NCI-H1694 treated with DMSO at 0.1 percent for 48 hours (cell line): ENCODE measurements at regions not wholly inside any gene's neighbourhood (a gene's known extent, or its start where the extent isn't known, plus 50 kb on each side); places are given as distances from the start of the nearest gene placed in this dataset.
"Not testable (repeated sequence)": the region's sequence is repeated elsewhere in the genome, so short reads cannot be mapped to it uniquely, and the experiment has no call there.

Source experiments
- DNase-seq: peaks from one replicate; lab custom pipeline; 2025; lab: John Stamatoyannopoulos, UW

DNA sequence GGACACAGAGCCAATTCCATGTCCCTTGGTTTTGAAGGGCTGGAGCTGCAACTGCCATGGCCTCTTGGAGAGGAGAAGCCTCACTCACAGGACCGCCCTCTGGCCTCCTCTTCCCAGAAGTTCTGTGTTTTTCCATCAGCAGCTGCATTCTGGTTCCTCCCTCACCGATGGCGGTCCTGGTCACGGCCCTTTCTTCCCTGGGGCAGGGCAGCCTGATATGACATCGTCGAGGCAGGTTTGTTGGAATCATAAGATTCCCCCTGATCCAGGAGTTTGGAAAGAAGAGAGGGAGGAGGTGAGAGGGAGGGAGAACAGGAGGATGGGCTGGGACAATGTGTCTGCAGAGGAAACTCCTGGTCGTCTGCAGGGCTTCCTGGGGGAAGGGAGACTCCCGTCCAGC lies 82.7 kb upstream of the PDZD8 start:
- DNase-seq = no peak

DNA sequence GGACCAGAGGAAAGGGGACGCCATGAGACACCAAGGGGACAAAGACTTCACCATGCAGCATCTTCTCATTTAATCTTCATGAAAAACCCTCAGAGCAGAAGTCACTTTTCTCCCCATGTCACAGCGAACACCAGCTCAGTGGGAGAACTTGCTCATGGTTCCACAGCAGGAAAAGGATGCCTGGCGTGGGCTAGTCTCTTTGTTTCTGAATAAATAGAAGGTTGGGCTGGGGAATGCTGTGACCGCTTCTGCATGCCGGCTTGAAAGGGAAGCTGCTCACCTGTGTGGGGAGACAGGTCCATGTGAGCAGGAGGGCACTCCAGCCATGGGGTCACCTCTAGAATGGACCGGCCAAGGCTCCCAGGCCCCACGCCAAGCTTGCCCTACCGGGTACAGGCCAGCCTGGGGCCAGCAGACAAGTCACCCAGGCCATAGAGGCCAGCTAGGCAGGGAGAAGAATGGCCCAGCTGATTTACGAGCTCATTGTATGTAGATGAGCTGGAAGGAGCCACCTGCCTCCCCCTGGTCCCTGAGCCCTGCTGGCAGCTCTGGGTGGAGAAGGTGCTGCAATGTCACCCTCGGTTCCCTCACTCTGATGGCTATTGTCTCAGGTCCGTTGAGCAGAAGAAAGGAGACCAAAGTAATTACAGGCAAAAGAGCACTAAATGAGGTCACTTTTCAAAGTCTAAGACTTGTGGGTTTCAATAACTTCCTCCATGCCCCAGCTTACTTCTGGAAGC lies 82.0 kb upstream of the PDZD8 start:
- DNase-seq = no peak

- no peak for DNase-seq
Measured at GRCh38 chr10:117455346-117455745, 80.1 kb upstream of the PDZD8 start.

GRCh38 chr10:117454502-117454901 lies 79.3 kb upstream of the PDZD8 start:
- no peak for DNase-seq

DNA sequence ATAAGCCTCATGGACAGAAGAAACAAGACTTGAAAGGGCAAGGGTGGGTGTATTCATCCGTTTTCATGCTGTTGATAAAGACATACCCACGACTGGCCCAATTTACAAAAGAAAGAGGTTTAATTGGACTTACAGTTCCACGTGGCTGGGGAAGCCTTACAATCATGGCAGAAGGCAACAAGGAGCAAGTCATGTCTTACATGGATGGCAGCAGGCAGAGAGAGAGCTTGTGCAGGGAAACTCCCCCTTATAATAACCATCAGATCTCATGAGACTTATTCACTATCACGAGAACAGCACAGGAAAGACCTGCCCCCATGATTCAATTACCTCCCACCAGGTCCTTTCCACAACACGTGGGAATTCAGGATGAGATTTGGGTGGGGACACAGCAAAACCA lies 78.2 kb upstream of the PDZD8 start:
- not testable (repeated sequence) for DNase-seq

DNA sequence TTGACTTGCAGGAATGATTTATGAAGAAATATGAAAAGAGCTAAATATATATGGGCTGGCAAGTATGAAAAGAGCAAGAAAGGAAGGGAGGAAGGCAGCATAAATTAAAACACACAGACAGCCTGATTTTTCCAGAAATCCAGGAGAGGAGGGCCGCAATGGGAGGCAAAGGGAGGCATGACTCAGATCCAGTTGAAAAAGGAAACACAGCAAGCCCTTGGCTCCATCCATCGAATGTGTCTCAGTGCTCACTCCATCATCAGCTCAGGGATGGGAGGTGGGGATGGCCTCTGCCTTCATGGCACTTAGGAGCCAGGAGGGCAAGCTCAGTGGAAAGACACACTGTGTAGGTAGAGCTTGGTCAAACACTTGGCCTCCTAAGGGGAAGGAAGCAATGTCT lies 75.7 kb upstream of the PDZD8 start:
- no peak for DNase-seq

DNA sequence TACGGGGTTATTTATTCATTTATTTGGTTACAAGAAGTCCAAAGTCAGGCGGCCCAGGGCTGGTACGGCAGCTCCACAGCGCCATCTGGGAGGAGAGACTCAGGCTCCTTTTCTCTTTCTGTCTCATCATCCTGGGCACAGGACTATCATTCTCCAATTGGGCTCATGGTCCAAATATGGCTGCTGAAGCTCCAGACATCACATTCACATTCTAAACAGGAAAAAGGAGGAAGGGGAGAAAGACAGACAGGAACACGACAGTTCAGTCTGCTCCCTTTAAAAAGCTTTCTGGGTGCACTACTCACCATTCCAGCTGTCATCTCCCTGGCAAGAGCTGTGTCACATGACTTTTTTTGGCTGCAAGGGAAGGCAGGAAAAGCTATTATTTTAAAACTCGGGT lies 74.4 kb upstream of the PDZD8 start:
- no peak for DNase-seq

DNA sequence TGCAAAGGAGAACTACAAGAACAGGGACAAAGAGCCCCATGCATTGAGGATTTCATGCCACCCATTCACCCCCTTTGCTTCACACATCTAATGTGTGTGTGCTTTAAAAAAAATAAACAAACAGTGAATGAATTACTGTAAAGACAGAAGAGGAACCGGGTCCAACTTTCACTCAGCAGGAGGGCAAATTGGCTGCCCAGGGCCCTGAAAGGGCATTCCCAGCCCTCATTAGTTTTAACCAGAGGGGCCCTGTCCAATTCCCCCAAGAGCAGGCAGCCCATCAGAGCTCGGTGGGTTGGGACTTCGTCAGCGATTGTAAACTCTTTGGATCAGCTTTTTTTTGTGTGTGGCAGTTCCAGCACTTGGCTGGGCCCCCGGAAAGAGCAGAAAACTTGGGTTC lies 73.6 kb upstream of the PDZD8 start:
- no peak for DNase-seq

DNA sequence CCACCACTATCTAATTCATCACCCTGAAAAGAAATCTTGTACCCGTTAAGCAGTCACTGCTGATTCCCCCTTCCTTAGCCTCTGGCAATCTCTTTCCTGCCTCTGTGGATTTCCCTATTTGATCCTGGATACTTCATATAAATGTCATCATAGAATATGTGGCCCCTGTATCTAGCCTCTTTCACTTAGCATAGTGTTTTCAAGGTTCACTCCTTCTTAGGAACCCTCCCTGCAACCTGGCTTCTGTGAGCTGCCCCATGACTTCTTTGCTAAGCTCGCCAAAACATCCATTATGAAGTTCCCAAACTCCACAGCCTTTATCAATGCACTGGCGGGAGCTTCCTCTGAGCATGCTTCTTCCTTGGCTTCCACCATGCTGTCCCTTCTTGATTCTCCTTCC lies 70.8 kb upstream of the PDZD8 start:
- DNase-seq = no peak

- DNase-seq = no peak
Measured at GRCh38 chr10:117444497-117445040, 69.3 kb upstream of the PDZD8 start.

DNA sequence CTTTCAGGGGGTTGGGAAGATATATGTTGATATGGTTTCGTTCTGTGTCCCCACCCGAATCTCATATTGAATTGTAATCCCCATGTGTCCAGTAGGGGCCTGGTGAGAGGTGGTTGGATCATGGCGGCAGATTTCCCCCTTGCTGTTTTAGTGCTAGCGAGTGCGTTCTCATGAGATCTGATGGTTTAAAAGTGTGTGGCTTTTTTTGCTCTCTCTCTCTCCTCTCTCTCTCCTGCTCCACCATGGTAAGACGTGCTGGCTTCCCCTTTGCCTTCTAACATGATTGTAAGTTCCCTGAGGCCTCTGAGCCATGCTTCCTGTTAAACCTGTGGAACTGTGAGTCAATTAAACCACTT lies 68.4 kb upstream of the PDZD8 start:
- no peak for DNase-seq

GRCh38 chr10:117442944-117443685 lies 67.9 kb upstream of the PDZD8 start:
- peak; percentile 10 for DNase-seq

DNA sequence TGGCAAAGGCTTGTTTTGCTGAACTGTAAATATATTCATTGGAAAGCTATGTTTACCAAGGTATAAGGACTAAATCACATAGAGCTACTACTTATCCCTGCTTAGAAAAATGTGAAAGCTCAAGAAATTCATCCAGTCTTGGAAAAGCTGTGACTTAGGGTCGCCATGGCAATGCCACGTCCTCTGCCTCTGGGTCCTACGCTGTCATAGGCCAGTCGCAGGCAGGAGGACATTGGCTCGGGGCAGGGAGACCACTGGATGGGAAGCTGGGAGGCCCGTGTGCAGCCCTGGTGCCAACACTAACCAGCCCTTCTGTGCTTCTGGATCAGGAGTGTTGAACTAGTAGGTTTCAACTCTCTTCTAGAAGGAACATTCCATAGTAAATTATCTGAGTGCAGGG lies 67.3 kb upstream of the PDZD8 start:
- no peak for DNase-seq

- no peak for DNase-seq
Measured at GRCh38 chr10:117441812-117442443, 66.7 kb upstream of the PDZD8 start.

DNA sequence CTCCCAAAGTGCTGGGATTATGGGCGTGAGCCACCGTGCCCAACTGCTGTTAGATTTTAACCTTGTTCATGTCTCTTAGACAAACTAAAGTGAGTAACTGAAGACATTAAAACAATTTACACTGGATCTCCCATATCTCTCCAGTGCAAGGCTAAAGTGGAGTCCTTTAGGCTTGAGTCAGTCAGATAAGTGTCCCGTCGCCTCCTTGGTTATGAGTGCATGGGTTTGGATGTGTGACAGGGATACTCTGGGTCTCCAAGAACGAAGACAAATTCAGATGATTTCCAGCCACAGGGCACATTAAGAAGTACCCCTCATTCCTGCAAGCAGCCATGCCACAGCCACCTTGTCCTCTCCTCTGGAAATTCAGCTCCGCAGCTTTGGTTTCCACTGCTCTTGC lies 66.1 kb upstream of the PDZD8 start:
- no peak for DNase-seq

DNA sequence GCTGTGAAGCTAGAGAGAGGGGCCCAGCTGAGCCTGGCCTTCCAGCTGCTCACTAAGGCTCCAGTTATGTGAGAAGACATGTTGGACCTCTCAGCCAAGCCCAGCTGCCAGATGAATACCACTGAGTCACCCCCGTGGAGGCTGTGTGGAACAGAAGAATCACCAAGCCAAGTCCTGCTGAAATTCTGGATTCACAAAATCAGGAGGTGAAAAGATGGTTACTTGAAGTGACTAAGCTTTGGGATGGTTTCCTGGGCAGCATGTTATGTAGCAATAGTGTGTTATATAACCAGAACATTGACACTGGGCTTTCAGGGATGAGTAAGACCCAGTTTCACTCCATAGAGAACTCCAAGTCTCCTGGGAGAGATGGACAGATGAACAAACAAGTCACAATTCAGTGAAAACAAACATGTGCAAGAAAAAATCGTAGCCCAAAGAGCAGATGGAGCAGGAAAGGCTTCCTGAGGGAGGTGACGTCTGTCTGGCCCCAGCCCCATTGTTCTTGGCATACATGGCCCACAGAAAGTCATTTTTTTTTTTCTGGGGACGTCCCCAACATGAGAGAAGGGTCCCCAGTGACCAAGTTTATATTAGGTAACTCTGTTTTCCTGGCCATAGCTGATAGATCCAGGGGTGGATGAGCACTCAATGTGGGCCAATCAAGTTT lies 64.1 kb upstream of the PDZD8 start:
- no peak for DNase-seq

DNA sequence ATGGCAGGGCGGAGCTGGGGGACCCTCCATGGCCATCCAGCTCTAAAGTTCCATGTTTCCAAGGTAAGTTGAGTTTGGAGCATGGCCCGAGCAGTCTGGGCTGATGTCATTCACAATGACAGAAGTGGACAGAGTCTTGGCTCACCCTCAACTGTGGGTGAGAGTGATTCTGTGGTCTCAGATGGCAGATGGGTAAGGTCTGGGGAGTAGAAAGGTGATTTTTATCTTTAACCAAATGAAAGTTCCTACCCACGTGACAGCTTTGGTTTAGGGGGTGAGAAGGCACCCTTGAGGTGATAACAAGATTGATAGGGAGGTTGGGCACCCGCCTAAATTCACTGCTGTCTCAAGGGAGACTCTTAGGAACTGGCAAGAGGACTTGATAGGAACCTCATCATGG lies 57.6 kb upstream of the PDZD8 start:
- DNase-seq = no peak

GRCh38 chr10:117431160-117431559 lies 55.9 kb upstream of the PDZD8 start:
- DNase-seq = no peak

- not testable (repeated sequence) for DNase-seq
Measured at GRCh38 chr10:117430535-117430934, 55.3 kb upstream of the PDZD8 start.

- DNase-seq = no peak
Measured at GRCh38 chr10:117429643-117430265, 54.5 kb upstream of the PDZD8 start.

DNA sequence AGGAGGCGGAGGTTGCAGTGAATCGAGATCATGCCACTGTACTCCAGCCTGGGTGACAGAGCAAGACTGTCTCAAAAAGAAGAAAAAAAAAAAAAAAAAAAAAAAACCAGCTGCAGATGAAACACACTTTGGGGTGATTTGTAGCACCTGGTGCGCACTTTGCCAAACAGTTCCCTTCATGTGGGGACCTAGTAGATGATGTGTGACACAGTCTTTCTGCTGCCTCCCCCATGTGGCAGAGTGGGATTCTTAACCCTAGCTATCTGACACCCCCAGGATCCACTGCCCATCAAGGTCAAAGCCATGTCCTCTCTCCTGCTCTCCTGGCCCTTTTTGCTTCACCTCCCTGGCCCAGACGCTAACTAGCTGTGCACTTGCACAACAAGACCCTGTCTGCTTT lies 52.1 kb upstream of the PDZD8 start:
- DNase-seq = no peak

- no peak for DNase-seq
Measured at GRCh38 chr10:117425974-117426566, 50.8 kb upstream of the PDZD8 start.
